NCI-H345 treated with DMSO at 0.1 percent for 48 hours (cell line): ENCODE measurements at regions not wholly inside any gene's neighbourhood (a gene's known extent, or its start where the extent isn't known, plus 50 kb on each side); places are given as distances from the start of the nearest gene placed in this dataset.

Experiments used
- DNase-seq: peaks from one replicate; lab custom pipeline; 2025; ENCODE audit not compliant: unreplicated experiment; lab: John Stamatoyannopoulos, UW

GRCh38 chr13:109671919-109672318, 114.5 kb downstream of the IRS2 start:
- DNase-seq: no peak

- DNase-seq: no peak
Measured at GRCh38 chr13:109670776-109671175, 115.6 kb downstream of the IRS2 start.

- no peak for DNase-seq
Measured at GRCh38 chr13:109669956-109670355, 116.4 kb downstream of the IRS2 start.

- no peak for DNase-seq
Measured at GRCh38 chr13:109669234-109669612, 117.2 kb downstream of the IRS2 start.

- DNase-seq: no peak
Measured at GRCh38 chr13:109668433-109669233, 117.8 kb downstream of the IRS2 start.

GRCh38 chr13:109667807-109668291, 118.5 kb downstream of the IRS2 start:
- DNase-seq: no peak

GRCh38 chr13:109667056-109667455, 119.3 kb downstream of the IRS2 start:
- no peak for DNase-seq

- no peak for DNase-seq
Measured at GRCh38 chr13:109666656-109667055, 119.7 kb downstream of the IRS2 start.

- DNase-seq: no peak
Measured at GRCh38 chr13:109665781-109666249, 120.6 kb downstream of the IRS2 start.

- no peak for DNase-seq
Measured at GRCh38 chr13:109665240-109665639, 121.1 kb downstream of the IRS2 start.

- DNase-seq: no peak
Measured at GRCh38 chr13:109657395-109657794, 129.0 kb downstream of the IRS2 start.

- no peak for DNase-seq
Measured at GRCh38 chr13:109656206-109656605, 130.2 kb downstream of the IRS2 start.

- no peak for DNase-seq
Measured at GRCh38 chr13:109655611-109656010, 130.8 kb downstream of the IRS2 start.

- DNase-seq: no peak
Measured at GRCh38 chr13:109655206-109655600, 131.2 kb downstream of the IRS2 start.

GRCh38 chr13:109654341-109655205, 131.8 kb downstream of the IRS2 start:
- DNase-seq: no peak

- no peak for DNase-seq
Measured at GRCh38 chr13:109652531-109652930, 133.9 kb downstream of the IRS2 start.

- no peak for DNase-seq
Measured at GRCh38 chr13:109651854-109652253, 134.5 kb downstream of the IRS2 start.

GRCh38 chr13:109651311-109651710, 135.1 kb downstream of the IRS2 start:
- no peak for DNase-seq

- DNase-seq: no peak
Measured at GRCh38 chr13:109650861-109651260, 135.5 kb downstream of the IRS2 start.

- DNase-seq: no peak
Measured at GRCh38 chr13:109649713-109650112, 136.7 kb downstream of the IRS2 start.

GRCh38 chr13:109647699-109648098, 138.7 kb downstream of the IRS2 start:
- no peak for DNase-seq

- no peak for DNase-seq
Measured at GRCh38 chr13:109647053-109647452, 139.3 kb downstream of the IRS2 start.
